ENCODE measurements at regions not wholly inside any gene's neighbourhood (a gene's known extent, or its start where the extent isn't known, plus 50 kb on each side); places are given as distances from the start of the nearest gene placed in this dataset.
"Not testable (repeated sequence)": the region's sequence is repeated elsewhere in the genome, so short reads cannot be mapped to it uniquely, and the experiment has no call there.

GRCh38 chr4:130033657-130034056 is 937.7 kb downstream of the C4orf33 start:
- TF ChIP-seq CTCF, POLR2A (IDR thresholded peaks at IDR 0.05): not testable (repeated sequence)

Measured in testis (tissue), 2 donors.